OCI-LY1 (cell line): ENCODE measurements at regions not wholly inside any gene's neighbourhood (a gene's known extent, or its start where the extent isn't known, plus 50 kb on each side); places are given as distances from the start of the nearest gene placed in this dataset.

Experiments
- H2AFZ ChIP-seq: fragments of 200-600 bp; sonication (generic), shearing (Covaris generic); 2 replicates; pipeline ENCODE4 v1.6.0; 2014; ENCODE audit warnings: antibody characterized with exemption, mild to moderate bottlenecking, low read length
- H3F3A ChIP-seq: fragments of 200-600 bp; sonication (generic), shearing (Covaris generic); 2 replicates; pipeline ENCODE4 v1.6.0; 2014; ENCODE audit warnings: mild to moderate bottlenecking, antibody characterized with exemption, low read length, moderate library complexity; ENCODE audit not compliant: insufficient read depth
- H3K27ac ChIP-seq: fragments of 200-600 bp; sonication (generic); 2 replicates; pipeline ENCODE4 v1.5.1; 2014; ENCODE audit warnings: low read length, mixed run types, mild to moderate bottlenecking, low read depth; ENCODE audit not compliant: poor library complexity, severe bottlenecking
- H3K27me3 ChIP-seq: fragments of 200-600 bp; sonication (generic); 2 replicates; pipeline ENCODE4 v1.6.0; 2014; ENCODE audit warnings: antibody characterized with exemption, mild to moderate bottlenecking, low read length, moderate library complexity; ENCODE audit not compliant: insufficient read depth
- H3K36me3 ChIP-seq: fragments of 200-600 bp; sonication (generic); 2 replicates; pipeline ENCODE4 v1.6.1; 2014; ENCODE audit warnings: mild to moderate bottlenecking, antibody characterized with exemption, low read length, moderate library complexity, mixed read lengths; ENCODE audit not compliant: insufficient read depth
- H3K4me1 ChIP-seq: fragments of 200-600 bp; sonication (generic); 2 replicates; pipeline ENCODE4 v1.5.1; 2014; ENCODE audit warnings: mild to moderate bottlenecking, low read length, moderate library complexity; ENCODE audit not compliant: insufficient read depth, severe bottlenecking
- H3K4me2 ChIP-seq: fragments of 200-600 bp; sonication (generic), shearing (Covaris generic); 2 replicates; pipeline ENCODE4 v1.6.1; 2014; ENCODE audit warnings: low read length
- H3K4me3 ChIP-seq: fragments of 200-600 bp; sonication (generic); 2 replicates; pipeline ENCODE4 v1.5.1; 2014; ENCODE audit warnings: low read length, low read depth, mild to moderate bottlenecking, mixed read lengths; ENCODE audit not compliant: poor library complexity, severe bottlenecking
- H3K79me2 ChIP-seq: fragments of 200-600 bp; shearing (Covaris generic); 2 replicates; pipeline ENCODE4 v1.6.1; 2016; ENCODE audit warnings: mixed run types, low read length, mixed read lengths; ENCODE audit not compliant: insufficient read depth
- H3K9ac ChIP-seq: fragments of 200-600 bp; sonication (generic), shearing (Covaris generic); 2 replicates; pipeline ENCODE4 v1.6.1; 2014; ENCODE audit warnings: mild to moderate bottlenecking, low read length, mixed read lengths
- H3K9me2 ChIP-seq: fragments of 200-600 bp; sonication (generic), shearing (Covaris generic); 2 replicates; pipeline ENCODE4 v1.6.1; 2014; ENCODE audit warnings: low read depth, mild to moderate bottlenecking, low read length, mixed read lengths
- H3K9me3 ChIP-seq: fragments of 200-600 bp; shearing (Covaris generic); 2 replicates; pipeline ENCODE4 v1.6.1; 2014; ENCODE audit warnings: low read length, mixed read lengths
- H4K20me1 ChIP-seq: fragments of 200-600 bp; sonication (generic), shearing (Covaris generic); 2 replicates; pipeline ENCODE4 v1.6.0; 2016; ENCODE audit warnings: mild to moderate bottlenecking, low read length; ENCODE audit not compliant: insufficient read depth
- EZH2 ChIP-seq: fragments of 200-600 bp; sonication (generic), shearing (Covaris generic); IDR thresholded peaks from 2 replicates; pipeline ENCODE4 v1.8.0; 2017; ENCODE audit warnings: borderline replicate concordance, mixed run types, mild to moderate bottlenecking, antibody characterized with exemption, low read length, moderate library complexity, mixed read lengths
- TF ChIP-seq, protein P1 (sequence below): fragments of 200-600 bp; sonication (generic), shearing (Covaris generic); IDR thresholded peaks from 2 replicates; pipeline ENCODE4 v1.5.1; 2017; ENCODE audit warnings: mild to moderate bottlenecking, antibody characterized with exemption, low read length, moderate library complexity, mixed read lengths

DNA sequence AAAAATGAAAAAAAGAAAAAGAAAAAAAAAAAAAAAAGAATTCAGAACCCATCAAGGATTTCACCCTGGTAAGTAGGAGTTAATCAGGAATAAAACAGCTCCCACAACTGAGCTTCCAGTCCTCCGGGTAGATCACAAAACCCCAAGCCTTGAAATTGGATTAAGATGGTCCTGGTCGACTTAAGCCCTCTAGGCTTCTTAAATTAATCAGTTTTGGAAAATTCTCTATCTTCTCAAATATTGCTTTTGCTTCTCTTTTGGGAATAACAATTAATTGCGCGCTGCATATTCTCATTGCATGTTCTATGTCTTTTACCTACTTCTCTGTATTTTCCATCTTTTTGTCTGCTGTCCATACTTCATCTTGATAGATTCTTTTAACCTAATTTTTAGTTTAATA is 348.0 kb upstream of the MEX3C start:
- no peak overlapping the region for H3K4me3 ChIP-seq
- no peaks in the 10 kb centered on the region for H3K27me3 ChIP-seq

DNA sequence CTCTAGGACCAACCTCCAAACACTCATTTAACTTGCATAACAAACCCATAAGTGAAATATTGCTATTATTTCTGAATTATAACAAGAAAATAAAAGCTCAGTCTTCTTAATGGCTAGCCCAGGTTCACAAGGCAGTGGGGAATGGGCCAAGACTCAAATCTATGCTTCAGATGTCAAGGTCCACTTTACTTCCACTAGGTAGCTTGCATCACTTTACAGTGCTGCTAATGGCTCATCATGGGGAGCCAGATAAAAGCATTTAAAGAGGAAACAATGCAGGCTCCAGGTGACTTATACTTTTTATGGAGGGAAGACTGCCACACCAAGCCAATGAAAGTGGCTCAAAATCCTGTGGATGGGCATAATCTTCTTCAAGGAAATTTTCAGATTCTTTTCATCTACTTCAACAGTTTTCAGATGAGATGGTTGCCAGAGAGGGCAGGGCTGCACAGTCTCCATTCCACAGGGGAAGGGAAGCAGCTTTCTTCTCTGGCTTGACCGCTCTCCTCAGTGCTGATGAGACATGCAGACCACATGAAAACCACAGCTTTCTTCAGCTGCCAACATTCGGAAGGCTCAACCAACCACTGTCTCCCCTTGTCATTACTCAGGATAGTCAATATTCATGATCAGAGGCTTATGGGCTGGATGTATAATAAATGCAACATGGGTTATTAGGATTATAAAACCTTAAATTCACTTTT is 361.9 kb upstream of the MEX3C start:
- Histone ChIP-seq H2AFZ (no peak overlapping the region), H4K20me1 (no peaks in the 10 kb centered on the region), H3F3A (no peaks in the 10 kb centered on the region), H3K4me3 (no peak overlapping the region), H3K27me3 (no peaks in the 10 kb centered on the region), H3K79me2 (no peaks in the 10 kb centered on the region), H3K4me1 (no peaks in the 10 kb centered on the region), H3K9me3 (no peaks in the 10 kb centered on the region), H3K9ac (no peak overlapping the region), H3K36me3 (no peaks in the 10 kb centered on the region), H3K27ac (no peak overlapping the region), H3K4me2 (no peak overlapping the region), H3K9me2 (no peaks in the 10 kb centered on the region)
- no peak for TF ChIP-seq EZH2
- TF ChIP-seq, protein P1, sequence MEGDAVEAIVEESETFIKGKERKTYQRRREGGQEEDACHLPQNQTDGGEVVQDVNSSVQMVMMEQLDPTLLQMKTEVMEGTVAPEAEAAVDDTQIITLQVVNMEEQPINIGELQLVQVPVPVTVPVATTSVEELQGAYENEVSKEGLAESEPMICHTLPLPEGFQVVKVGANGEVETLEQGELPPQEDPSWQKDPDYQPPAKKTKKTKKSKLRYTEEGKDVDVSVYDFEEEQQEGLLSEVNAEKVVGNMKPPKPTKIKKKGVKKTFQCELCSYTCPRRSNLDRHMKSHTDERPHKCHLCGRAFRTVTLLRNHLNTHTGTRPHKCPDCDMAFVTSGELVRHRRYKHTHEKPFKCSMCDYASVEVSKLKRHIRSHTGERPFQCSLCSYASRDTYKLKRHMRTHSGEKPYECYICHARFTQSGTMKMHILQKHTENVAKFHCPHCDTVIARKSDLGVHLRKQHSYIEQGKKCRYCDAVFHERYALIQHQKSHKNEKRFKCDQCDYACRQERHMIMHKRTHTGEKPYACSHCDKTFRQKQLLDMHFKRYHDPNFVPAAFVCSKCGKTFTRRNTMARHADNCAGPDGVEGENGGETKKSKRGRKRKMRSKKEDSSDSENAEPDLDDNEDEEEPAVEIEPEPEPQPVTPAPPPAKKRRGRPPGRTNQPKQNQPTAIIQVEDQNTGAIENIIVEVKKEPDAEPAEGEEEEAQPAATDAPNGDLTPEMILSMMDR = no peak

More for the DNA sequence above, 348.0 kb upstream of the MEX3C start:
- Histone ChIP-seq H3K36me3 (no peaks in the 10 kb centered on the region), H3K9me2 (no peaks in the 10 kb centered on the region), H3K4me1 (no peaks in the 10 kb centered on the region), H3K9ac (no peak overlapping the region), H4K20me1 (no peaks in the 10 kb centered on the region), H3K4me2 (no peak overlapping the region), H3K9me3 (no peaks in the 10 kb centered on the region), H3K79me2 (no peaks in the 10 kb centered on the region), H3F3A (no peaks in the 10 kb centered on the region), H3K27ac (no peak overlapping the region), H2AFZ (no peak overlapping the region)
- TF ChIP-seq EZH2 = no peak
- TF ChIP-seq, protein P1 = no peak

DNA sequence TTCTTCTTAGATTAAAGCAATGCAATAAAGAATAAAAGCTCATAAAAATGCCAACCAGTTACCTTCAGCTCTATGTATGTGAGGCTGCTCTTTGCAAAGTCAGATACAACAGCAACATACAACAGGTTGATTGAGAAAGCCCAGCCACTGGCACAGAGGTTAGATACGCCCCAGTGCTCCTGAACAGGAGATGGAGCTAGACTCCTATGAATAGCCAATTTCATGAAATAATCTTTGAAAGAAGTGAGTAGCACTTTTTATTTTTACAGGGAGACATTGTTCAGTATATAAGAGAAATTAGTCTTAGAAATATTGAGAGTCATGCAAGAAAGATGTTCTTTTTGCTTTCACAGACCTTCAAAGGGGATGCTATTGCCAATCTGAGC is 362.4 kb upstream of the MEX3C start:
- no peaks in the 10 kb centered on the region for H3F3A ChIP-seq
- no peak overlapping the region for H3K9ac ChIP-seq
- no peaks in the 10 kb centered on the region for H3K27me3 ChIP-seq
- no peak overlapping the region for H3K27ac ChIP-seq
- no peak overlapping the region for H3K4me3 ChIP-seq
- no peak overlapping the region for H2AFZ ChIP-seq
- no peak overlapping the region for H3K4me2 ChIP-seq
- H3K36me3 ChIP-seq = no peaks in the 10 kb centered on the region
- no peaks in the 10 kb centered on the region for H3K9me2 ChIP-seq
- H3K9me3 ChIP-seq = no peaks in the 10 kb centered on the region
- no peaks in the 10 kb centered on the region for H3K4me1 ChIP-seq
- H3K79me2 ChIP-seq = no peaks in the 10 kb centered on the region
- TF ChIP-seq, protein P1 = no peak
- TF ChIP-seq EZH2 = no peak
- no peaks in the 10 kb centered on the region for H4K20me1 ChIP-seq
